ENCODE measurements at regions not wholly inside any gene's neighbourhood (a gene's known extent, or its start where the extent isn't known, plus 50 kb on each side); places are given as distances from the start of the nearest gene placed in this dataset.

DNA sequence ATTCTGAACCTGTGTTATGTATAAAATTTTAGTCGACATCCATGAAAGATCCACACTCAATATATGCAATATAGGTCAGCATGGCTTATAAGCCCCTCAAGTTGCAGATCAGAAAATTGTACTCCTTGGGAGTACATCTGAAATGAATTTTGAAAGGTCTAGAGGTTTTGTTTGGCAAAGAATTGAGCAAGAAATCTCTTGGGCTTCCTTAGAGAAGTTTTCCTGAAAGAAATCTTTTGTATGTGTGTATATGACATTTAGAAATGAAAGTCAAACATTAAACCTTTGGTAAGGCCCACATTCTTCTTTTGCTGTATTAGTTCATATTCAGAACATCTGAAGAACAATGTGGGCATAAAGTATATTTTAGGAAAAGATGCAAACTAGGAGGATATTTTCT, 1006.6 kb downstream of the NAALADL2 start:
- DNase-seq (ENCODE audit: low read depth, low spot score) = no peak
- Histone ChIP-seq H3K9me3 (ENCODE audit: low read depth, low read length) (no peaks in the 10 kb centered on the region), H3K9ac (ENCODE audit: insufficient read length) (no peak overlapping the region), H3K36me3 (ENCODE audit: insufficient read depth, low read length) (no peaks in the 10 kb centered on the region), H3K27ac (peak overlapping the region; percentile 39; the same call in 1 of the 2 replicates), H3K4me3 (no peak overlapping the region)
- TF ChIP-seq FOXP2 (optimal IDR thresholded peaks at IDR 0.05; ENCODE audit: control extremely low read depth, extremely low read length, insufficient read depth) = no peak
- TF ChIP-seq EZH2 (IDR thresholded peaks at IDR 0.05) = no peak
- TF ChIP-seq POLR2AphosphoS5 (IDR thresholded peaks at IDR 0.05; ENCODE audit: borderline replicate concordance, low read depth, low read length) = no peak

GRCh38 chr3:175861916-175862315, 1002.8 kb downstream of the NAALADL2 start:
- TF ChIP-seq POLR2AphosphoS5 (IDR thresholded peaks at IDR 0.05; ENCODE audit: borderline replicate concordance, low read depth, low read length) = no peak
- TF ChIP-seq FOXP2 (optimal IDR thresholded peaks at IDR 0.05; ENCODE audit: control extremely low read depth, extremely low read length, insufficient read depth) = no peak
- TF ChIP-seq EZH2 (IDR thresholded peaks at IDR 0.05) = no peak
- Histone ChIP-seq H3K36me3 (ENCODE audit: insufficient read depth, low read length) (no peaks in the 10 kb centered on the region), H3K27ac (no peak overlapping the region), H3K9me3 (ENCODE audit: low read depth, low read length) (no peaks in the 10 kb centered on the region), H3K9ac (ENCODE audit: insufficient read length) (no peak overlapping the region), H3K4me3 (no peak overlapping the region)
- DNase-seq (ENCODE audit: low read depth, low spot score) = no peak
